Stimulated activated CD8-positive, alpha-beta memory T cell treated with anti-CD3 and anti-CD28 coated beads, Interleukin-7, amount 100 ng/mL, for 48 hours (primary cell): ENCODE measurements at regions not wholly inside any gene's neighbourhood (a gene's known extent, or its start where the extent isn't known, plus 50 kb on each side); places are given as distances from the start of the nearest gene placed in this dataset.
"Not testable (repeated sequence)": the region's sequence is repeated elsewhere in the genome, so short reads cannot be mapped to it uniquely, and the experiment has no call there.

Experiments
- DNase-seq, 2 donors: peaks; one replicate each; pipeline ENCODE4 v3.0.0-alpha.2; 2020; ENCODE audit warnings: low read depth in 1 of 2; ENCODE audit errors: extremely low read depth in 1 of 2

DNA sequence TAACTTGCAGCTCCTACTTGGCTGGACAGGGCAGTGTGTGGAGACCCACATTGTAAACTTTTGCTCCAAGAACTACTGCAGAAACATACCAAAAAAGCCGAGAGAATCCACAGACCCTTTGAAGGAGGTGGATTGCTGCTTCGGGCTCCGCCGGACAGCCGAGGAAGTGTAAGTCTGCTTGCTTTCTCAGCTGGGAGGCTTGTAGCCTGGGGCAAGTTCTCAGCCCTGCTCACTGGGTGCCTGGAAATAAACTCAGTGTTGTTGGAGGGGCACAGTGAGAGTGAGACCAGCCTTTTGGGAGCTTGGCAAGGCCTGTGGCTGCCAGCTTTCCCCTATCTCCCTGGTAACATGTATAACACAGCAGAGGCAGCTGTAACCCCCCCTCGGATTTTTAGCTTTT, 215.6 kb downstream of the SYK start:
- DNase-seq = no peak

DNA sequence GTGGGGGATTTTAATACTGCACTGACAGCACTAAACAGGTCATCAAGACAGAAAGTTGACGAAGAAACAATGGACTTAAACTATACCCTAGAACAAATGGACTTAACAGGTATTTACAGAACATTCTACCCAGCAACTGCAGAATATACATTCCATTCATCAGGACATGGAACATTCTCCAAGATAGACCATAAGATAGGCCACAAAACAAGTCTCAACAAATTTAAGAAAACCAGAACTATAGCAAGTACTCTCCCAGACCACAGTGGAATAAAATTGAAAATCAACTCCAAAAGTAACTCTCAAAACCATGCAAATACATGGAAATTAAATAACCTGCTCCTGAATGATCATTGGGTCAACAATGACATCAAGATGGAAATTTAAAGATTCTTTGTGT, 218.3 kb downstream of the SYK start:
- not testable (repeated sequence) for DNase-seq

DNA sequence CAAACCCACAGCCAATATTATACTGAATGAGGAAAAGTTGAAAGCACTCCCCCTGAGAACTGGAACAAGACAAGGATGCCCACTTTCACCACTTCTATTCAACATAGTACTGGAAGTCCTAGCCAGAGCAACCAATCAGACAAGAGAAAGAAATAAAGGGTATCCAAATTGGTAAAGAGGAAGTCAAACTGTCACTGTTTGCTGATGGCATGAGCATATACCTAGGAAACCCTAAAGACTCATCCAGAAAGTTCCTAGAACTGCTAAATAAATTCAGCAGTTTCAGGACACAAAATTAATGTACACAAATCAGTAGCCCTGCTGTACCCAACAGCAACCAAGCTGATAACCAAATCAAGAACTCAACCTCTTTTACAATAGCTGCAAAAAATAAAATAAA, 220.0 kb downstream of the SYK start:
- DNase-seq = not testable (repeated sequence)

- no peak for DNase-seq
These were observed 222.1 kb downstream of the SYK start for GRCh38 chr9:91023741-91024140.

GRCh38 chr9:91024841-91025240, 223.2 kb downstream of the SYK start:
- no peak for DNase-seq

- DNase-seq = no peak
These were observed 224.2 kb downstream of the SYK start for GRCh38 chr9:91025856-91026255.

DNA sequence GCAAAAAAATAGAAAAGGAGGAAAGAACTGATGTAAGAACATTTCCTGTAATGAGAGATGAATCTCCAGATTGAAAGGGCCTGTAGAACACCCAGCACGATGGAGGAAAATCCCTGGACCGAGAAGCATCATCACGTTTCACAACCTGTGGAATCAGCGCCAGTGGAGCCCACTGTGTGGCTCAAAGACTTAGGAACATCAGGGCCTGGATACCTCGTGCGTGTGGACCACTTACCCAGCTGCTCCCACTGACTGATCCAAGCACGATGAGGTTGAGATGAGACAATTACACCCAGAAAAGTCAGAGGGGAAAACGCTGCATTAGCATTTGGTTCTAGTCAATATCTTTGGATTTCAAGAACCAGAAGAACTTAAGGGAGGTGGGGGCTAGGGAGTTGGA, 224.6 kb downstream of the SYK start:
- no peak for DNase-seq

- DNase-seq = no peak
These were observed 225.4 kb downstream of the SYK start for GRCh38 chr9:91027005-91027404.

GRCh38 chr9:91028166-91028827, 226.7 kb downstream of the SYK start:
- no peak for DNase-seq

DNA sequence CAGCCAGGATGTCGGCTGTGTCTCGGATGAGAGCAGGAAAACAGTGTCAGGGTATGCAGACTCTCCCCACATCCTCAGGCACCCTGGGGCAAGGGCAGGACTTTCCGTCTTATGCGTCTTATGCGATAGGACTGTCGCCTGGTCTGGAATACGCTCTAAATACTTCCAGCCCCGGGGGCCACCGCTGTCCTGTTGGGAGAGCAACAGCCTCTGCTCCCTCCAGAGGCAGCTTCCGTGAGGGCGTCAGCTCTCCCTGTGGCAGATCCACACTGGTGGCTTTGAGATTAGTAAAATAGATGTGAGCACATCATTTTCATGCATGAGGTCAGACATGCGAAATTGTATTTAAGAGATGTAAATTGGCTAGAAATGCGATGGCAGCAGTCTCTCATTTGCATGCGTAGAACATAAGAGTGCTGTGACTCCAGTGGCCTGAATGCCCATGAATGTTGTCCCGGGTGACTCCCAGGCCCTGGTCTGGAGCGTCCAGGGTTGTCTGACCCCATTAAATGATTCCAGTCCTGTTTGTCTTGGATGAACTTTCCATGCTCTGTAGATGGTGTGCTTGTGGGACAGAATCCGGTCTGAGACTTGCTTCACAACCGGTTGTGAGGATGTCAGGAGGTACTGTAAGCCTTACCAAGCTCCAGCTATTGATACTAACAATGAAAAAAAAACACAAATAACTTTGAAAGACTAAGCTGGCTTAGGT, 228.2 kb downstream of the SYK start:
- no peak for DNase-seq

GRCh38 chr9:91032121-91032531, 230.5 kb downstream of the SYK start:
- no peak for DNase-seq

DNA sequence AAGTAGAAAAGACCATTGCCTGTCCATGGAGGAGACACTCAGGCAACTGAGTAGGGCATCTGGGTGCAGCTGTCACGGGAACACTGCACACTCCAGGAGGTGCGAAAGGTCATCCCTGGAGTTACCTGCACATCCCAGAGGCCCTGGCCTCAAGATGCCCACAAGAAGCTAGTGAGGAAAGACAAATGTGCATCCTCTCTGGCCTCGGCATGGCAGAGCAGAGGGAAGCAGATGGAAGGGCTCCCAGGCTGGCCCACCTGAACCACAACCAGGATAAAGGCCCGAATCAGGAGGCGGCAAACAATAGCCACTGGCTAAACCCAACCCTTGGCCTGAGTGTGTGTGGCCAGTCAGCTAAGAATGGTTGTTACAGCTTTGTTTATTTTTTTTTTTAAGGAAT, 231.7 kb downstream of the SYK start:
- DNase-seq = no peak

- peak in 1 of 2 donors; percentile 62 for DNase-seq
These were observed 232.2 kb downstream of the SYK start for GRCh38 chr9:91033797-91034196.

DNA sequence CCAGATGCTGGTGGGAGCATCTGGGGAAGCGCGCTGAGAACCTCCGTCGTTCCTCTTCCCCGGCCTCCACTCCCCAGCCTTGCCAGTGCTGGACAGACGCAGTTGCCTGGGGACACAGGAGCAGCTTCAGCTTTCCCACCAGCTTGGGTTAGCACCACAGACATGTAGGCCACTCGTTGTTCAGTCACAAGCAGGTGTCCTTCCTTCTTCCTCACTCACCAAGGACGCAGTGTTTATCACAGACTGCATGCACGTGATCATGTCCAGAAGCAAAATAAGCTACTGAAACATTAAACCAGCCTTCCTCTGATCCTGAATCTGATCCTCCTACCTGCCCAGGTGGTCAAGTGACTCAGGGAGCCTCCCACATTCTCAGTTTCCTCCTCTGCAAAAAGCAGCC, 232.9 kb downstream of the SYK start:
- no peak for DNase-seq

DNA sequence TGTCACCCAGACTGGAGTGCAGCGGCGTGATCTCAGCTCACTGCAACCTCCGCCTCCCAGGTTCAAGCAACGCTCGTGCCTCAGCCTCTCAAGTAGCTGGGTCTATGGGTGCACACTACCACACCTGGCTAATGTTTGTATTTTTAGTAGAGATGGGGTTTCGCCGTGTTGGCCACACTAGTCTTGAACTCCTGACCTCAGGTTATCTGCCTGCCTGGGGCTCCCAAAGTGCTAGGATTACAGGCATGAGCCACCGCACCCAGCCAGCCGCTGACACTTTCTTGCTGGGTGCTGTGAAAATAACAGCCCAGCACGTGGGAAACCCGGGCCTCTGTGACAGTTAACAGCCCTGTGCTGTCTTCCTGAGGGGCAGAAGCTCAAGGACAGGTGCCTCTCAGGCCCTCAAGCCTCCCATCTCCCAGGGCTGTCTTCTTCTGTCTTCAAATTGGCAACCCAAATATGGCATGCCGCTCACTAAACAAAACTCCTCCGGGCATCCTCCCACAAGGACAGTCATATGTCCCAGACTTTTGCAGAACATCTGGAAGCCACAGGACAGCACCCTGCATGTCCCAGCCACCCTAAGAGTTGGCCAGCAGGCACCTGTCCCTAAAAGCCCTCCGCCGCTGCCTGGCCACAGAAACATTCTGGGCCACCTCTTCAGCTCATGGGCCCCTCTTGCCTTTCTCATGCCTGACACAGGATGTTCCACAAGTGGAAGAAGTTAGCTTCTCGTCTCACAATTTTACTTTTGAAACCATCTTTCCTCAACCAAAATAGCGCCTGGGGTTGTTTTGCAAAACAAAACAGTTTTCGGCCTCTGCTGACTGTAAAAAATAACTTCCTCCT, 233.6 kb downstream of the SYK start:
- DNase-seq = no peak

DNA sequence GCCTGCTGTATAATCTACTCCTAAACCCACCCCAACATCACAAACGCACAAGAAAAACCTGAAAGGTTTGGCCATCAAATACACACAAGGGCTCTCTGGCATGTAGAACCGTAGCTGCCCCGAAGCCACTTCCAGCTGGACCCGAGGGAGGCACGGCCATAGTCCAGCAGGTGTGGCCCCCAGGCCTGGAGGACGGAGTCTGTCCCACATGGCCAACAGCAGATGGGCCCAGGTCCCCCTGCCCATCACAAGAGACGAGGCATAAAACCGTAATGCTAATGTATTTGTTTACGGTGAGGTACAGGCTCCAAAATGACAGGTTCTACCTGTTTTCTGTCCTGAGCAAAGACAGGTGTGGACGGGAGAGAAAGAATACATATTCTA, 234.2 kb downstream of the SYK start:
- no peak for DNase-seq

GRCh38 chr9:91036356-91036755, 234.7 kb downstream of the SYK start:
- no peak for DNase-seq

DNA sequence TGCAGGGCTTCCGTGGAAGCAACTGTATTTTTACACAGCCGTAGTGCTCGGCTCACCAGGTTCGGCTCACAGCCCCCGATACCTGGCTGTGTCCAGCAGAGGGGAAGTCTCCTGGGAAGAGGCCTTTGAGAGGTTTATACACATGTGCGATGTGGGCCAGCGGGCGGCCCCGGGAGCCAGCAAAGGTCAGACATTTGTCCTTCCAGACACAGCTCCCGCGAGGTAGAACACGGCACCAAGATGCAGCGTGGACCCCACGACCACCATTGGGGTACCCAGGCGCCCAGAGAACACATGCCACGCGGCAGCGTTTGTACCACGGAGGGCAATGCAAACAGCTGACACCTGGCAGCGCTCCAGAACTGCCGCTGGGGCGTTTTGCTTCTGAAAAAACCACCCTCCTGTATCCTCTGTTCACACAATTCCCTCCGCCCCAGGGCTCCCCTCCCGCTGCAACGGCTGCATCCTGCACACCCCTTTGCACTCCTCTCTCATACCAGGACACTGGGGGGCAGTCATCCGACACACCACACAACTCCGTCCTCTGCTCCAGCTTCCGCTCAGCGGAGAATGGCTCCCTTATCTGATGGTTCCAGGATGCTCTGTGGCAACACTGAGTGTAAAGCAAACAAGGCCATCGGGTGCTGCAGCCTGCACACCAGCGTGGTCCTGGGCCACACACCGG, 235.3 kb downstream of the SYK start:
- DNase-seq = peak; percentile 48 to 72

- no peak for DNase-seq
These were observed 236.2 kb downstream of the SYK start for GRCh38 chr9:91037511-91038482.

DNA sequence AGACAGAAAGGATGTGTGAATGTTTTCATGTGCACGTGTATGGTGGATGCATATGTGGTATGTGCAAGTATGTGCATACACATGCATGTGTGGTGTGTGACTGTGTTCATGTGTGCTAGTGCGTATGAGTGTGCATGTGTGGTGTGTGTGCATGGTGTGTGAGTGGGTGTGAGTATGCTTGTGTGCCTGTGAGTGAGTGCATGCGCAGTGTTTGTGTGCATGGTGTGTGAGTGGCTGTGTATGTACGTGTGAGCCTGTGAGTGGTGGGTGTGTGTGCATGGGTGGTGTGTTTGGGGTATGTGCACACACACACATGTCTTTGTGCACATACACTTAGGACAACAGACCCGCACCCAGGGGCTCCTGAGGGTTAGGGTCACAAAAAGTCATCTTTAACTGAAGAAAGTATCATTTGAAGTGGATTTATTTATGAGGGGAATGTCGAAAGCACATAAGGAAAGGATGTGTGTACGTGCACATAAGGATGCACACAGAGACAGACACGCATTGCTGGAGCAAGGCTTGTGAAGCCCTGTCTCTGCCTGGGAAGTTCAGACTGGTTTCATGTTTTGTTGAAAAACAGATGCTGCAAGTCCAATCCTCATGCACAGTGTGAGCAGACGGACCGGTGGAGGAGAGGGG, 237.0 kb downstream of the SYK start:
- DNase-seq = no peak
